Activated CD4-positive, alpha-beta T cell treated with anti-CD3 and anti-CD28 coated beads for 36 hours (primary cell): ENCODE measurements at regions not wholly inside any gene's neighbourhood (a gene's known extent, or its start where the extent isn't known, plus 50 kb on each side); places are given as distances from the start of the nearest gene placed in this dataset.

Experiments used
- ATAC-seq: fragments of 200-7000 bp; cut with Tn5 transposase; one replicate; pipeline ENCODE4 v1.10.0; 2021; ENCODE audit warnings: mild to moderate bottlenecking, moderate library complexity
- CTCF ChIA-PET: fragments of 350-600 bp; sonication (Branson Sonifier 250); formaldehyde crosslinking; loops from one replicate; lab custom pipeline; 2021; ENCODE audit warnings: antibody characterized with exemption; lab: Charles Lee
- POLR2A ChIA-PET: fragments of 350-600 bp; sonication (Branson Sonifier 250); formaldehyde crosslinking; loops from one replicate; lab custom pipeline; 2021; ENCODE audit warnings: antibody characterized with exemption, inconsistent platforms; lab: Charles Lee
- DNase-seq: peaks from one replicate; pipeline ENCODE4 v3.0.0-alpha.2; 2020
- H3K27ac Mint-ChIP-seq: one replicate; pipeline ENCODE4 v1.8.0; 2021; ENCODE audit warnings: mixed read lengths
- H3K27me3 Mint-ChIP-seq: one replicate; pipeline ENCODE4 v1.8.0; 2021; ENCODE audit warnings: mixed read lengths
- H3K36me3 Mint-ChIP-seq: one replicate; pipeline ENCODE4 v1.8.0; 2021; ENCODE audit warnings: low read depth, mixed read lengths
- H3K4me1 Mint-ChIP-seq: one replicate; pipeline ENCODE4 v1.8.0; 2021; ENCODE audit warnings: mixed read lengths
- H3K4me3 Mint-ChIP-seq: one replicate; pipeline ENCODE4 v1.8.0; 2021; ENCODE audit warnings: mild to moderate bottlenecking, moderate library complexity, mixed read lengths
- H3K9me3 Mint-ChIP-seq: one replicate; pipeline ENCODE4 v1.8.0; 2021; ENCODE audit warnings: low read depth, mixed read lengths
- intact Hi-C, 2 experiments: fragments of 100-400 bp; cut with DNase I in 1 of 2; cut with micrococcal nuclease in 1 of 2; formaldehyde crosslinking; loops; one replicate each; pipeline versions ENCODE4 v1.14.2 to v1.15.1; 2022 to 2024; cut with DNase I, micrococcal nuclease

GRCh38 chr3:76352511-76353284 lies 567.3 kb upstream of the ZNF717 start:
- ChIA-PET CTCF (no interaction called here), POLR2A (no interaction called here)
- intact Hi-C loops = no loop called here
- no peaks in the 10 kb centered on the region for H3K4me1 Mint-ChIP-seq
- H3K4me3 Mint-ChIP-seq = no peak overlapping the region
- no peak overlapping the region for H3K27ac Mint-ChIP-seq
- H3K27me3 Mint-ChIP-seq = no peaks in the 10 kb centered on the region
- H3K9me3 Mint-ChIP-seq = peaks cover 7% of the 10 kb centered on the region
- ATAC-seq (no peak), DNase-seq (no peak)
- no peaks in the 10 kb centered on the region for H3K36me3 Mint-ChIP-seq

- Mint-ChIP-seq H3K9me3 (peaks cover 7% of the 10 kb centered on the region), H3K27ac (no peak overlapping the region), H3K27me3 (no peaks in the 10 kb centered on the region), H3K4me1 (no peaks in the 10 kb centered on the region), H3K36me3 (no peaks in the 10 kb centered on the region), H3K4me3 (no peak overlapping the region)
- DNase-seq (no peak), ATAC-seq (no peak)
- intact Hi-C loops = no loop called here
- ChIA-PET CTCF (no interaction called here), POLR2A (no interaction called here)
These were observed 568.3 kb upstream of the ZNF717 start for GRCh38 chr3:76353683-76354082.

GRCh38 chr3:76361010-76361409 lies 575.7 kb upstream of the ZNF717 start:
- Mint-ChIP-seq H3K27me3 (no peaks in the 10 kb centered on the region), H3K9me3 (peaks cover 11% of the 10 kb centered on the region), H3K4me1 (no peaks in the 10 kb centered on the region), H3K27ac (no peak overlapping the region), H3K4me3 (no peak overlapping the region), H3K36me3 (no peaks in the 10 kb centered on the region)
- intact Hi-C loops = no loop called here
- ATAC-seq (no peak), DNase-seq (no peak)
- ChIA-PET POLR2A (no interaction called here), CTCF (no interaction called here)

- H3K36me3 Mint-ChIP-seq = no peaks in the 10 kb centered on the region
These were observed 577.3 kb upstream of the ZNF717 start for GRCh38 chr3:76362643-76363042.

GRCh38 chr3:76365275-76365674 lies 579.9 kb upstream of the ZNF717 start:
- ChIA-PET POLR2A (no interaction called here), CTCF (no interaction called here)
- no peaks in the 10 kb centered on the region for H3K4me1 Mint-ChIP-seq
- DNase-seq (no peak), ATAC-seq (no peak)
- no peak overlapping the region for H3K27ac Mint-ChIP-seq
- H3K27me3 Mint-ChIP-seq = no peaks in the 10 kb centered on the region
- peaks cover 11% of the 10 kb centered on the region for H3K9me3 Mint-ChIP-seq
- no peaks in the 10 kb centered on the region for H3K36me3 Mint-ChIP-seq
- no peak overlapping the region for H3K4me3 Mint-ChIP-seq
- intact Hi-C loops = no loop called here

More at GRCh38 chr3:76362643-76363042, 577.3 kb upstream of the ZNF717 start:
- Mint-ChIP-seq H3K27ac (no peak overlapping the region), H3K9me3 (peaks cover 10% of the 10 kb centered on the region), H3K27me3 (no peaks in the 10 kb centered on the region), H3K4me1 (no peaks in the 10 kb centered on the region), H3K4me3 (no peak overlapping the region)
- intact Hi-C loops = no loop called here
- ChIA-PET POLR2A (no interaction called here), CTCF (no interaction called here)
- ATAC-seq = no peak
- DNase-seq = no peak

GRCh38 chr3:76367281-76367680 lies 581.9 kb upstream of the ZNF717 start:
- Mint-ChIP-seq H3K9me3 (peaks cover 15% of the 10 kb centered on the region), H3K4me3 (no peak overlapping the region), H3K27me3 (no peaks in the 10 kb centered on the region), H3K4me1 (no peaks in the 10 kb centered on the region), H3K36me3 (no peaks in the 10 kb centered on the region), H3K27ac (no peak overlapping the region)
- ATAC-seq (no peak), DNase-seq (no peak)
- ChIA-PET POLR2A (no interaction called here), CTCF (no interaction called here)
- intact Hi-C loops = no loop called here

GRCh38 chr3:76369170-76369569 lies 583.8 kb upstream of the ZNF717 start:
- Mint-ChIP-seq H3K27me3 (no peaks in the 10 kb centered on the region), H3K9me3 (peaks cover 15% of the 10 kb centered on the region), H3K36me3 (no peaks in the 10 kb centered on the region), H3K4me1 (no peaks in the 10 kb centered on the region), H3K27ac (no peak overlapping the region), H3K4me3 (no peak overlapping the region)
- ChIA-PET CTCF (interaction anchor here (0.6 kb wide), 1 partner anchor 127 kb away, joined by 3 read pairs; no protein-coding TSS in a partner anchor), POLR2A (no interaction called here)
- intact Hi-C loops = no loop called here
- no peak for ATAC-seq
- no peak for DNase-seq

- Mint-ChIP-seq H3K27ac (no peak overlapping the region), H3K27me3 (no peaks in the 10 kb centered on the region), H3K4me3 (no peak overlapping the region), H3K36me3 (no peaks in the 10 kb centered on the region), H3K9me3 (peaks cover 13% of the 10 kb centered on the region), H3K4me1 (no peaks in the 10 kb centered on the region)
- ATAC-seq = no peak
- no peak for DNase-seq
- intact Hi-C loops = no loop called here
- POLR2A ChIA-PET = no interaction called here
- CTCF ChIA-PET = interaction anchor here (1.0 kb wide), 1 partner anchor 19 kb away, joined by 3 read pairs; no protein-coding TSS in a partner anchor
These were observed 585.6 kb upstream of the ZNF717 start for GRCh38 chr3:76370749-76371520.

- POLR2A ChIA-PET = no interaction called here
- peaks cover 13% of the 10 kb centered on the region for H3K9me3 Mint-ChIP-seq
These were observed 587.1 kb upstream of the ZNF717 start for GRCh38 chr3:76372497-76372896.

GRCh38 chr3:76377074-76377473 lies 591.7 kb upstream of the ZNF717 start:
- ChIA-PET POLR2A (no interaction called here), CTCF (no interaction called here)
- ATAC-seq (no peak), DNase-seq (no peak)
- Mint-ChIP-seq H3K4me1 (no peaks in the 10 kb centered on the region), H3K27ac (no peak overlapping the region), H3K27me3 (no peaks in the 10 kb centered on the region), H3K9me3 (peaks cover 3% of the 10 kb centered on the region), H3K4me3 (no peak overlapping the region), H3K36me3 (no peaks in the 10 kb centered on the region)
- intact Hi-C loops = no loop called here

More at GRCh38 chr3:76372497-76372896, 587.1 kb upstream of the ZNF717 start:
- H3K4me3 Mint-ChIP-seq = no peak overlapping the region
- H3K27ac Mint-ChIP-seq = no peak overlapping the region
- ATAC-seq (no peak), DNase-seq (no peak)
- no peaks in the 10 kb centered on the region for H3K36me3 Mint-ChIP-seq
- intact Hi-C loops = no loop called here
- no peaks in the 10 kb centered on the region for H3K4me1 Mint-ChIP-seq
- CTCF ChIA-PET = no interaction called here
- H3K27me3 Mint-ChIP-seq = no peaks in the 10 kb centered on the region

- Mint-ChIP-seq H3K9me3 (peaks cover 7% of the 10 kb centered on the region), H3K36me3 (no peaks in the 10 kb centered on the region), H3K27ac (no peak overlapping the region), H3K4me1 (no peaks in the 10 kb centered on the region), H3K4me3 (no peak overlapping the region), H3K27me3 (no peaks in the 10 kb centered on the region)
- intact Hi-C loops = no loop called here
- ChIA-PET POLR2A (no interaction called here), CTCF (no interaction called here)
- ATAC-seq = no peak
- DNase-seq = no peak
These were observed 593.4 kb upstream of the ZNF717 start for GRCh38 chr3:76378789-76379188.

- intact Hi-C loops = no loop called here
- H3K36me3 Mint-ChIP-seq = no peaks in the 10 kb centered on the region
- no peak for DNase-seq
- no peaks in the 10 kb centered on the region for H3K27me3 Mint-ChIP-seq
- H3K4me1 Mint-ChIP-seq = no peaks in the 10 kb centered on the region
- ATAC-seq = no peak
- H3K27ac Mint-ChIP-seq = no peak overlapping the region
- ChIA-PET CTCF (no interaction called here), POLR2A (no interaction called here)
- peaks cover 14% of the 10 kb centered on the region for H3K9me3 Mint-ChIP-seq
- H3K4me3 Mint-ChIP-seq = no peak overlapping the region
These were observed 598.4 kb upstream of the ZNF717 start for GRCh38 chr3:76383781-76384180.
